DOHH2 (cell line): ENCODE measurements at regions not wholly inside any gene's neighbourhood (a gene's known extent, or its start where the extent isn't known, plus 50 kb on each side); places are given as distances from the start of the nearest gene placed in this dataset.

Experiments used
- H3F3A ChIP-seq: fragments of 200-600 bp; sonication (generic), shearing (Covaris generic); 2 replicates; pipeline ENCODE4 v1.6.0; 2016; ENCODE audit warnings: antibody characterized with exemption, mild to moderate bottlenecking; ENCODE audit not compliant: control insufficient read depth, insufficient read depth
- H3K27ac ChIP-seq: fragments of 200-600 bp; sonication (generic); 2 replicates; pipeline ENCODE4 v1.5.1; 2014; ENCODE audit warnings: low read depth, mild to moderate bottlenecking, low read length, moderate library complexity
- H3K27me3 ChIP-seq: fragments of 200-600 bp; sonication (generic); 2 replicates; pipeline ENCODE4 v1.6.1; 2014; ENCODE audit warnings: mild to moderate bottlenecking, low read length, mixed read lengths; ENCODE audit not compliant: control insufficient read depth
- H3K36me3 ChIP-seq: fragments of 200-600 bp; sonication (generic); 2 replicates; pipeline ENCODE4 v1.6.1; 2014; ENCODE audit warnings: mild to moderate bottlenecking, low read length, moderate library complexity, mixed read lengths; ENCODE audit not compliant: control insufficient read depth
- H3K4me1 ChIP-seq: fragments of 200-600 bp; sonication (generic); 2 replicates; pipeline ENCODE4 v1.6.1; 2014; ENCODE audit warnings: mild to moderate bottlenecking, low read length, mixed read lengths; ENCODE audit not compliant: control insufficient read depth
- H3K4me2 ChIP-seq: fragments of 200-600 bp; sonication (generic); 2 replicates; pipeline ENCODE4 v1.6.0; 2014; ENCODE audit warnings: mild to moderate bottlenecking, low read length, moderate library complexity
- H3K4me3 ChIP-seq: fragments of 200-600 bp; sonication (generic); 2 replicates; pipeline ENCODE4 v1.5.1; 2014; ENCODE audit warnings: mild to moderate bottlenecking, low read length, mixed read lengths
- H3K79me2 ChIP-seq: fragments of 200-600 bp; sonication (generic); 2 replicates; pipeline ENCODE4 v1.6.1; 2014; ENCODE audit warnings: mild to moderate bottlenecking, low read length, mixed read lengths; ENCODE audit not compliant: control insufficient read depth
- H3K9me2 ChIP-seq: fragments of 200-600 bp; sonication (generic); replicated peaks from 2 replicates; pipeline ENCODE4 v1.6.1; 2014; ENCODE audit warnings: mild to moderate bottlenecking, low read length, mixed read lengths; ENCODE audit not compliant: control insufficient read depth
- H3K9me3 ChIP-seq: fragments of 200-600 bp; sonication (generic); 2 replicates; pipeline ENCODE4 v1.6.1; 2014; ENCODE audit warnings: antibody characterized with exemption, low read length, mixed read lengths; ENCODE audit not compliant: control insufficient read depth, insufficient read depth
- H4K20me1 ChIP-seq: fragments of 200-600 bp; sonication (generic); 2 replicates; pipeline ENCODE4 v1.6.0; 2014; ENCODE audit warnings: low read depth, mild to moderate bottlenecking, antibody characterized with exemption, low read length, moderate library complexity; ENCODE audit not compliant: control insufficient read depth, insufficient read depth
- CTCF ChIP-seq: fragments of 200-600 bp; sonication (generic); IDR thresholded peaks from one replicate; pipeline ENCODE4 v1.5.1; 2014; ENCODE audit warnings: antibody characterized with exemption, mild to moderate bottlenecking, low read depth, low read length; ENCODE audit not compliant: poor library complexity, severe bottlenecking
- EZH2phosphoT487 ChIP-seq: fragments of 200-600 bp; sonication (generic); IDR thresholded peaks from 2 replicates; pipeline ENCODE4 v1.6.1; 2017; ENCODE audit warnings: borderline replicate concordance, mild to moderate bottlenecking, antibody characterized with exemption, low read length, moderate library complexity, mixed read lengths

- Histone ChIP-seq H3K36me3 (no peaks in the 10 kb centered on the region), H4K20me1 (no peaks in the 10 kb centered on the region), H3K27ac (no peak overlapping the region), H3K4me1 (no peaks in the 10 kb centered on the region), H3K79me2 (no peaks in the 10 kb centered on the region), H3K27me3 (no peaks in the 10 kb centered on the region), H3K4me2 (no peak overlapping the region), H3K9me2 (no peaks in the 10 kb centered on the region), H3K4me3 (no peak overlapping the region), H3F3A (no peaks in the 10 kb centered on the region), H3K9me3 (no peaks in the 10 kb centered on the region)
- no peak for TF ChIP-seq CTCF
- TF ChIP-seq EZH2phosphoT487: no peak
Measured at GRCh38 chr4:129232589-129233337, 136.8 kb downstream of the C4orf33 start.

GRCh38 chr4:129233691-129234090 lies 137.7 kb downstream of the C4orf33 start:
- no peak overlapping the region for H3K4me3 ChIP-seq
- no peak overlapping the region for H3K27ac ChIP-seq
- H3K79me2 ChIP-seq: no peaks in the 10 kb centered on the region
- TF ChIP-seq EZH2phosphoT487 (no peak), CTCF (no peak)
- no peaks in the 10 kb centered on the region for H3K4me1 ChIP-seq
- no peaks in the 10 kb centered on the region for H4K20me1 ChIP-seq
- no peaks in the 10 kb centered on the region for H3K27me3 ChIP-seq
- no peaks in the 10 kb centered on the region for H3K9me3 ChIP-seq
- H3K4me2 ChIP-seq: no peak overlapping the region
- no peaks in the 10 kb centered on the region for H3F3A ChIP-seq
- no peaks in the 10 kb centered on the region for H3K36me3 ChIP-seq
- H3K9me2 ChIP-seq: no peaks in the 10 kb centered on the region

GRCh38 chr4:129236351-129236750 lies 140.4 kb downstream of the C4orf33 start:
- Histone ChIP-seq H3K27me3 (no peaks in the 10 kb centered on the region), H3K79me2 (no peaks in the 10 kb centered on the region), H4K20me1 (no peaks in the 10 kb centered on the region), H3K9me2 (no peaks in the 10 kb centered on the region), H3K9me3 (no peaks in the 10 kb centered on the region), H3K4me1 (no peaks in the 10 kb centered on the region), H3K4me3 (no peak overlapping the region), H3K27ac (no peak overlapping the region), H3F3A (no peaks in the 10 kb centered on the region), H3K4me2 (no peak overlapping the region), H3K36me3 (no peaks in the 10 kb centered on the region)
- TF ChIP-seq EZH2phosphoT487: no peak
- no peak for TF ChIP-seq CTCF
